ENCODE measurements at regions not wholly inside any gene's neighbourhood (a gene's known extent, or its start where the extent isn't known, plus 50 kb on each side); places are given as distances from the start of the nearest gene placed in this dataset.

- H3K36me3 Mint-ChIP-seq (ENCODE audit: low read depth), result no peaks in the 10 kb centered on the region; the same call in 2 of the 3 replicates
- H3K4me3 Mint-ChIP-seq, result no peak overlapping the region
- no peak overlapping the region for H3K4me2 ChIP-seq
- no peak overlapping the region for H2AFZ ChIP-seq
- peaks cover 9% of the 10 kb centered on the region; the same call in 1 of the 3 replicates for H3K9me3 Mint-ChIP-seq
- H3K27me3 ChIP-seq (ENCODE audit: insufficient read depth), result no peaks in the 10 kb centered on the region
- no peaks in the 10 kb centered on the region for H3K79me2 ChIP-seq (replicated peaks; ENCODE audit: insufficient read depth)
- H3K4me3 ChIP-seq, result no peak overlapping the region
- H3K9me2 ChIP-seq (ENCODE audit: insufficient read depth), result no peaks in the 10 kb centered on the region
- no peaks in the 10 kb centered on the region for H3K27me3 Mint-ChIP-seq (ENCODE audit: insufficient read depth, low read depth, poor library complexity)
- no peak overlapping the region for H3K27ac Mint-ChIP-seq
- DNase-seq (ENCODE audit: low spot score) (no peak), ATAC-seq (no peak)
- no peaks in the 10 kb centered on the region for H3F3A ChIP-seq (replicated peaks; ENCODE audit: low read depth)
- no peak for TF ChIP-seq REST (IDR thresholded peaks at IDR 0.05; ENCODE audit: unreplicated experiment)
- no peak for TF ChIP-seq CREB1 (CRISPR knock-in tag; IDR thresholded peaks at IDR 0.05; ENCODE audit: low read depth)
- no peak for TF ChIP-seq NANOG (IDR thresholded peaks at IDR 0.05; ENCODE audit: borderline replicate concordance)
- TF ChIP-seq, protein P1, sequence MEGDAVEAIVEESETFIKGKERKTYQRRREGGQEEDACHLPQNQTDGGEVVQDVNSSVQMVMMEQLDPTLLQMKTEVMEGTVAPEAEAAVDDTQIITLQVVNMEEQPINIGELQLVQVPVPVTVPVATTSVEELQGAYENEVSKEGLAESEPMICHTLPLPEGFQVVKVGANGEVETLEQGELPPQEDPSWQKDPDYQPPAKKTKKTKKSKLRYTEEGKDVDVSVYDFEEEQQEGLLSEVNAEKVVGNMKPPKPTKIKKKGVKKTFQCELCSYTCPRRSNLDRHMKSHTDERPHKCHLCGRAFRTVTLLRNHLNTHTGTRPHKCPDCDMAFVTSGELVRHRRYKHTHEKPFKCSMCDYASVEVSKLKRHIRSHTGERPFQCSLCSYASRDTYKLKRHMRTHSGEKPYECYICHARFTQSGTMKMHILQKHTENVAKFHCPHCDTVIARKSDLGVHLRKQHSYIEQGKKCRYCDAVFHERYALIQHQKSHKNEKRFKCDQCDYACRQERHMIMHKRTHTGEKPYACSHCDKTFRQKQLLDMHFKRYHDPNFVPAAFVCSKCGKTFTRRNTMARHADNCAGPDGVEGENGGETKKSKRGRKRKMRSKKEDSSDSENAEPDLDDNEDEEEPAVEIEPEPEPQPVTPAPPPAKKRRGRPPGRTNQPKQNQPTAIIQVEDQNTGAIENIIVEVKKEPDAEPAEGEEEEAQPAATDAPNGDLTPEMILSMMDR (conservative IDR thresholded peaks at IDR 0.05; ENCODE audit: low read depth in 2 of 2), result no peak
- TF ChIP-seq STAT1 (IDR thresholded peaks at IDR 0.05; ENCODE audit: unreplicated experiment), result no peak
- TF ChIP-seq ZNF331 (CRISPR knock-in tag; IDR thresholded peaks at IDR 0.05; ENCODE audit: low read depth), result no peak
- H3K4me1 Mint-ChIP-seq, result peaks cover 9% of the 10 kb centered on the region
- peaks cover 5% of the 10 kb centered on the region; the same call in 1 of the 2 replicates for H3K4me1 ChIP-seq (ENCODE audit: insufficient read depth)
- no peaks in the 10 kb centered on the region for H4K20me1 ChIP-seq (replicated peaks; ENCODE audit: insufficient read depth)
- H3K36me3 ChIP-seq (ENCODE audit: insufficient read depth), result no peaks in the 10 kb centered on the region
- H3K27ac ChIP-seq (ENCODE audit: low read depth), result no peak overlapping the region
Measured at GRCh38 chr6:108793516-108794251, 54.5 kb upstream of the ARMC2 start.

DNA sequence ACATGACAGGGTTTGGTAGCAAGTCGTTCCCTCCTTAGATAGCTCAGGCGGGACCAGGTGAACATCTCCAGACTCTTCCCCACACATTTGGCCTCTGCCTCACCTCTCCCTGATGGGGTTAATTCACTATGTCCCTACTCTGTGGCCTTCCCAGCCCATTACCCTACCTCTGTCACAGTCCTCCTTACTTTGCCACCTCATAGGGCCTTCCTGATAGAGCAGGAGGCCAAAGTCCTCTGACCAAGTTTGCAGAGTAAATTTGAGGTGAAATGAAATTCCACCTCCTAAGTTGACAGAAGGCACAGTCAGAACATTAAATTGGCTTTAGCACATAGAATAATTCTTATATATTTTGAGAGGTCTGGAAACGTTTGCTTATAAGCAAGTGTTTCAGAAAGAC, 53.1 kb upstream of the ARMC2 start:
- H3K4me2 ChIP-seq, result no peak overlapping the region
- ATAC-seq (no peak), DNase-seq (ENCODE audit: low spot score) (no peak)
- no peaks in the 10 kb centered on the region for H3K9me2 ChIP-seq (ENCODE audit: insufficient read depth)
- peaks cover 10% of the 10 kb centered on the region; the same call in 1 of the 2 replicates for H3K4me1 ChIP-seq (ENCODE audit: insufficient read depth)
- H3K27ac ChIP-seq (ENCODE audit: low read depth), result no peak overlapping the region
- no peaks in the 10 kb centered on the region for H3K36me3 Mint-ChIP-seq (ENCODE audit: low read depth)
- no peak overlapping the region for H3K4me3 Mint-ChIP-seq
- H3K36me3 ChIP-seq (ENCODE audit: insufficient read depth), result no peaks in the 10 kb centered on the region
- no peak overlapping the region for H3K4me3 ChIP-seq
- no peak overlapping the region for H2AFZ ChIP-seq
- no peaks in the 10 kb centered on the region for H3K27me3 ChIP-seq (ENCODE audit: insufficient read depth)
- no peaks in the 10 kb centered on the region for H3K27me3 Mint-ChIP-seq (ENCODE audit: insufficient read depth, low read depth, poor library complexity)
- H3K4me1 Mint-ChIP-seq, result peaks cover 18% of the 10 kb centered on the region
- H3K79me2 ChIP-seq (replicated peaks; ENCODE audit: insufficient read depth), result no peaks in the 10 kb centered on the region
- H3K27ac Mint-ChIP-seq, result no peak overlapping the region
- TF ChIP-seq EZH2 (IDR thresholded peaks at IDR 0.05; ENCODE audit: low read depth, unreplicated experiment) (no peak), CREB1 (CRISPR knock-in tag; IDR thresholded peaks at IDR 0.05; ENCODE audit: low read depth) (no peak), NANOG (IDR thresholded peaks at IDR 0.05; ENCODE audit: borderline replicate concordance) (no peak), ZNF114 (CRISPR knock-in tag; IDR thresholded peaks at IDR 0.05) (no peak), ZNF331 (CRISPR knock-in tag; IDR thresholded peaks at IDR 0.05; ENCODE audit: low read depth) (no peak), REST (IDR thresholded peaks at IDR 0.05; ENCODE audit: unreplicated experiment) (no peak), STAT1 (IDR thresholded peaks at IDR 0.05; ENCODE audit: unreplicated experiment) (no peak), EZH2phosphoT487 (IDR thresholded peaks at IDR 0.05; ENCODE audit: unreplicated experiment) (no peak)
- no peaks in the 10 kb centered on the region for H4K20me1 ChIP-seq (replicated peaks; ENCODE audit: insufficient read depth)
- no peaks in the 10 kb centered on the region for H3K9me3 Mint-ChIP-seq
- no peaks in the 10 kb centered on the region for H3F3A ChIP-seq (replicated peaks; ENCODE audit: low read depth)

All from GM23338 (cell line).